Keratinocyte (primary cell): ENCODE measurements at regions not wholly inside any gene's neighbourhood (a gene's known extent, or its start where the extent isn't known, plus 50 kb on each side); places are given as distances from the start of the nearest gene placed in this dataset.

Experiments
- CTCF ChIP-seq, 3 experiments: IDR thresholded peaks in 1 of 3; conservative IDR thresholded peaks in 1 of 3; optimal IDR thresholded peaks in 1 of 3; 2 replicates in 2 of 3; 3 replicates in 1 of 3; pipeline versions ENCODE3 to v1.5.1; 2011; ENCODE audit warnings: low read length in 3 of 3, mild to moderate bottlenecking in 3 of 3, moderate library complexity in 2 of 3, control low read depth in 1 of 3, inconsistent platforms in 1 of 3; ENCODE audit not compliant: insufficient read depth in 2 of 3; ENCODE audit errors: extremely low read depth in 1 of 3
- EZH2 ChIP-seq: IDR thresholded peaks from one replicate; pipeline ENCODE4 v1.6.1; 2012; ENCODE audit warnings: inconsistent platforms, mild to moderate bottlenecking, low read length, moderate library complexity

DNA sequence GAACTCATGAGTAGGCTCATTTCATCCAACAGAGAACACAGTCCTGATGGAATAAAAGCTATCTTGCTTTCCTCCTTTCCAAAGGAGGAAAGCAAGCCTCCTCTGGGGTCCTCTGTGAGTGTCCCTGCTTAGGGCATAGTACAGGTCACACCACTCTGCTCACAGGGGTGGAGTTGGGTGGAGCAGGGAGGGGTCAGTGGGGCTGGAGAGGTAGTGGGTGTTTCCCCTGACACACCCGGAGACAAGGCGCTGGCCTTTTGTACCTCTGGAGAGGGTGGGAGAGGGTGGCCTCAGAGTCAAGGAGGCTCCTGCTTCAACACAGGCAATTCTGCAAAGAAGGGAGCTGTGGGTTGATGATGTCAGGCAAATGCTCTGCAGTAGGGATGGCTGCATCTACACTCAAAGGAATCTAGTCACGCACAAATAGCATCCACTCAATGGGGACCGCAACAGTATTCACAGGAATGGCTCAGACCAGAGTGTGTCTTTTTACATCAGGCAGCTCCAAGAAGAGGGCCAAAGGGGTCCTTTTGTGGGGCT lies 58.6 kb upstream of the PLXNA2 start:
- no peak for TF ChIP-seq CTCF (optimal IDR thresholded peaks at IDR 0.05 in 1 of 3, IDR thresholded peaks at IDR 0.05 in 1 of 3, conservative IDR thresholded peaks at IDR 0.05 in 1 of 3; ENCODE audit: extremely low read depth in 1 of 3, insufficient read depth in 2 of 3, low read length in 3 of 3)
- TF ChIP-seq EZH2, result no peak
